ENCODE measurements at regions not wholly inside any gene's neighbourhood (a gene's known extent, or its start where the extent isn't known, plus 50 kb on each side); places are given as distances from the start of the nearest gene placed in this dataset.

- no peak for TF ChIP-seq L3MBTL2 (IDR thresholded peaks at IDR 0.05)
- no peak for TF ChIP-seq SREBF2 (CRISPR knock-in tag; IDR thresholded peaks at IDR 0.05)
- TF ChIP-seq RBFOX2 (IDR thresholded peaks at IDR 0.05; ENCODE audit: low read depth, low read length): no peak
- no peak for TF ChIP-seq DACH1 (IDR thresholded peaks at IDR 0.05; ENCODE audit: partially characterized antibody)
Measured at GRCh38 chr16:59205403-59205802, 471.3 kb upstream of the GOT2 start (continued).

- in situ Hi-C loops (cut with MboI) (no loop called here), intact Hi-C loops (cut with micrococcal nuclease) (no loop called here)
- no peak for ATAC-seq
- no TSS peak for BruUV-seq (replicated peaks)
- no peak overlapping the region for H2AFZ ChIP-seq (ENCODE audit: low read depth, low read length)
- ChIA-PET CTCF (ENCODE audit: low intra/inter-chr PET ratio) (no interaction called here), POLR2A (no interaction called here)
- DNase-seq (ENCODE audit: extremely low read depth in 1 of 4, low spot score in 3 of 4): no peak
- 4% methylated on average over 5 of the region's 5 CpGs for WGBS (ENCODE audit: insufficient coverage, low coverage, missing lambda C conversion rate)
- H3K9ac ChIP-seq (ENCODE audit: insufficient read depth in 1 of 2, low read depth in 2 of 2, low read length in 2 of 2): no peak overlapping the region
- H3K36me3 ChIP-seq (ENCODE audit: control insufficient read depth, insufficient read depth, low read length): no peaks in the 10 kb centered on the region
- no peaks in the 10 kb centered on the region for H4K20me1 ChIP-seq (replicated peaks; ENCODE audit: control insufficient read depth, insufficient read depth, low read length)
- H3K27me3 ChIP-seq (ENCODE audit: control insufficient read depth in 2 of 2, insufficient read depth in 2 of 2, low read length in 2 of 2): no peaks in the 10 kb centered on the region
- H3K4me1 ChIP-seq (replicated peaks in 1 of 2; ENCODE audit: control insufficient read depth in 2 of 2, insufficient read depth in 2 of 2, low read length in 2 of 2): no peaks in the 10 kb centered on the region
- no peak for TF ChIP-seq ELK1 (CRISPR knock-in tag; IDR thresholded peaks at IDR 0.05)
- no peak for TF ChIP-seq ZNF232 (CRISPR knock-in tag; IDR thresholded peaks at IDR 0.05)
- no peak for TF ChIP-seq ZSCAN32 (CRISPR knock-in tag; IDR thresholded peaks at IDR 0.05)
- no peak for TF ChIP-seq TRIM25 (IDR thresholded peaks at IDR 0.05; ENCODE audit: borderline replicate concordance)
- no peak for TF ChIP-seq VEZF1 (CRISPR knock-in tag; IDR thresholded peaks at IDR 0.05)
- no peak for TF ChIP-seq ZNF280B (CRISPR knock-in tag; IDR thresholded peaks at IDR 0.05)
- no peak for TF ChIP-seq MXI1 (IDR thresholded peaks at IDR 0.05; ENCODE audit: low read depth, low read length)
- H3K9me1 ChIP-seq (ENCODE audit: control insufficient read depth, insufficient read depth, low read length): no peaks in the 10 kb centered on the region
- FAIRE-seq: no peak
- H3K79me2 ChIP-seq (ENCODE audit: control insufficient read depth, insufficient read depth, low read length): no peaks in the 10 kb centered on the region
- H3K9me3 ChIP-seq (replicated peaks; ENCODE audit: control insufficient read depth, insufficient read depth, low read depth, low read length): no peaks in the 10 kb centered on the region
- no peak overlapping the region for H3K4me3 ChIP-seq
- no peak overlapping the region for H3K4me2 ChIP-seq (ENCODE audit: insufficient read depth, low read length)
- H3K27ac ChIP-seq (ENCODE audit: extremely low read depth, low read depth, low read length): no peak overlapping the region
Measured at GRCh38 chr16:59204589-59204988, 470.5 kb upstream of the GOT2 start.
